ENCODE measurements at regions not wholly inside any gene's neighbourhood (a gene's known extent, or its start where the extent isn't known, plus 50 kb on each side); places are given as distances from the start of the nearest gene placed in this dataset.

DNA sequence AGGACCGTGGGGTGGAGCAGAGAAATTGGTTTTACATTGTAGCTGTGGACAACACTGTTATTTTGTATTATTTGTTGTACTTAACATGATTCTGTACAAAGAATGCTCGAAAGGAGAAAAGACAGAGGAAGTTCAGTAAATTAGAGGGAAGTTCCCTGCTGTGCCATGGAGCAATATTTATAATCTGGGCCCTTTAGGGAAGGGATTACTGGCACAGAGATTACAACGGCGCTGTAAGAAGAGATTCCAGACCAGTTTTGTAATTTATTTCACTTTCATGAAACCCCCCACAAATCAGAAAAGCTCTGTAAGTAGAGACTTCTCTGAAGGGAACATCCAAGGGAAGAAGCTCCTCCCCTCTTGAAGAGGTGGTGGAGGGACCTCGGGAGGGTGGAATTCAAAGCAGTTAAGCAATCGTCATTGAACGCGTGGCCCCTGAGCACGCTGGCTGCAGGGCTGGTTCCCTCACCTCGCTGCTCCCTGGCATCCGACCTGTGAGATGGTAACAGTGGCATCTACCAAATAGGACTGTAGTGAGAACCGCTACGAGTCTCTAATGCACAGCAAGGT is 113.5 kb downstream of the KLF6 start:
- Histone ChIP-seq H3K4me1 (ENCODE audit: control insufficient read depth, low read depth, low read length) (peaks cover 10% of the 10 kb centered on the region), H3K36me3 (ENCODE audit: control insufficient read depth, low read depth, low read length) (no peaks in the 10 kb centered on the region), H3K9ac (ENCODE audit: low read length) (no peak overlapping the region), H3K27me3 (ENCODE audit: control insufficient read depth, insufficient read depth, low read length) (no peaks in the 10 kb centered on the region), H3K9me3 (ENCODE audit: control insufficient read depth, low read depth, low read length) (no peaks in the 10 kb centered on the region), H3K27ac (ENCODE audit: low read length) (no peak overlapping the region), H3K4me3 (ENCODE audit: low read length) (no peak overlapping the region)

DNA sequence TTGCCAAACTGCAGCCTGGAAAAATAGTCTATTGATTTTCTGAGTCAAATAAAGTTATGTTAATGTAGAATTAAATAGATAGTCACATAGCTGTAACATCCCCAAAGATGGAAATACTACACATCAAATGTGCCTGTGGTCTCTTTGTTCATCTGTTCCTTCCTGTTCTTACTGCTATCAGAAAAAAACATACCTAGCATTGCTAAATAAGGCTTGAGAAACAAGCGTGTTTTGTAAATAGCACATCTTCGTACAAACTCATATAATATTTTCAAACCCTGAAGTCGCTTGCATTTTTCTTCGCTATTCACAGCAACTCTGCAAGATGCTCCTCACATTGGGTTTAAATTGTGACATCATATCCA is 116.1 kb downstream of the KLF6 start:
- H3K27me3 ChIP-seq (ENCODE audit: control insufficient read depth, insufficient read depth, low read length), result no peaks in the 10 kb centered on the region
- peaks cover 10% of the 10 kb centered on the region for H3K4me1 ChIP-seq (ENCODE audit: control insufficient read depth, low read depth, low read length)
- no peak overlapping the region for H3K9ac ChIP-seq (ENCODE audit: low read length)
- no peaks in the 10 kb centered on the region for H3K9me3 ChIP-seq (ENCODE audit: control insufficient read depth, low read depth, low read length)
- H3K27ac ChIP-seq (ENCODE audit: low read length), result no peak overlapping the region
- H3K4me3 ChIP-seq (ENCODE audit: low read length), result peak overlapping the region; percentile 35
- no peaks in the 10 kb centered on the region for H3K36me3 ChIP-seq (ENCODE audit: control insufficient read depth, low read depth, low read length)

DNA sequence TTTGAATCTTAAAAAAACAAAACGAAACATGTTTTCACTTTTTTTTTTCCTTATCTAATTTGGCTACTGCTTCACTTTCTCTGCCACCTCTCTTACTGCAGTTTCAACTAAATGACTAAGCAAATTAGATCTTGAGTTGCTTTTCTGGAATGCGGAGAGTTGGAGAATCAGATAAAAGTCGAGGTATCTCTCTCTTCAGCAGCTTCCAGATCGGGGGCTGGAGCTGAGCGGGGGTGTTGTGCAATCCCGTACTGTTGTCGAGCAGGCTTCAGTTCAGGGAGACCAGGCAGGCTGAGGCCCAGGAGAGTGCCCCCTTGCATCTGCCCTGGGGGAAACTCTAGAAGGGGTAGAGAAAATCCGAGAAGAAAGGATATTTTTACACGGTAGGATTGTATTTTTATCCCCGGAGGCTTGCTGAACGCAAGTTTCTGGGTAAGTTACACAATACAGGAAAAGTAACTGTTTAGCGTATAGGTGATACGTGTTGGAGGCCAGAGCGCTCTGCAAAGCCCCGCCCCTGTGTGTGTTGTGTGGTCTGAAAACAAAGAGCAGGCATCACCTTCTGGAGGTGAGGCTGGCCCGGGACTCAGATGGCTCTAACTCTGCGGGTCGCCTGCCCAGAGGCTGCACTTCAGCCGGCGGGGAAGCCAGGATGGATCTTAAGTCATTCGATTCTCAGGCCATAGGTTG is 116.6 kb downstream of the KLF6 start:
- H3K9me3 ChIP-seq (ENCODE audit: control insufficient read depth, low read depth, low read length), result no peaks in the 10 kb centered on the region
- H3K27ac ChIP-seq (ENCODE audit: low read length), result no peak overlapping the region
- H3K4me3 ChIP-seq (ENCODE audit: low read length), result peak overlapping the region; percentile 35
- H3K36me3 ChIP-seq (ENCODE audit: control insufficient read depth, low read depth, low read length), result no peaks in the 10 kb centered on the region
- peaks cover 10% of the 10 kb centered on the region for H3K4me1 ChIP-seq (ENCODE audit: control insufficient read depth, low read depth, low read length)
- H3K27me3 ChIP-seq (ENCODE audit: control insufficient read depth, insufficient read depth, low read length), result no peaks in the 10 kb centered on the region
- peak overlapping the region; percentile 33 for H3K9ac ChIP-seq (ENCODE audit: low read length)

DNA sequence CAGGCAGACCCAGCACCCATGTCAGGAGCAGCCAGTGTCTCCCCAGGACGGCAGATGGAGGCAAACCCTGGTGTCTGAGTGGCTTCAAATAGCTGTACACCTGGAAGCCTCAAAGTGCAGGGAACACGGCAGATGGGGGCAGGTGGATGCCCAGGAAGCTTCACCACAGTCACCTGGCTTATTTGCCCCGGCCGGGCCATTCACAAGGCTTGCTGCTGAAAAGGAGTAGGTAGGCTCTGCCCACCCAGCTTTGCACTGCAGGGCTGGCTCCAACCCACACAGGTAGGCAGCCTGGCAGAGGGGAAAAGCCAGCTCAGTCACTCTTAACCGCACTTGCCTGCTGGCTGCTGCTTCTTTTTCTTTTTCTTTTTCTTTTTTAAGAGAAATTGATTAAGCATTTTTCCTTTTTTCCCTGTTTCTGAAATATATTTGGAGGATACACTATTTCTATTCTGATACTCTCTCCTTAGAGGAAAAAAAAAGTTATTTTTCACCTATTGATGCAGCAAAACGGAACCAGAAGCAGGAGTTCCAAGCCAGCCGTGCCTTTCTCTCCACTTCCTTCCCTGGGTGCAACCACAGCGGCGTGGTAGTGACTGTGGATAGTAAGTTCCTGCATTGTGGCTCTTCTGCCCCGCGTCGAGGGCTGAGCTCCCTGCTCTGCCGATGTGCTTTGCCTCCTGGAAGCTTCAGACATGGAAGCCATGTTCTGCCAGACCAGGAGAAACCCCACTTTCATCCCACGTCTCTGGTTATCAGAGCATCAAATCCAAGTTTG is 118.3 kb downstream of the KLF6 start:
- H3K27ac ChIP-seq (ENCODE audit: low read length), result no peak overlapping the region
- no peak overlapping the region for H3K9ac ChIP-seq (ENCODE audit: low read length)
- H3K9me3 ChIP-seq (ENCODE audit: control insufficient read depth, low read depth, low read length), result no peaks in the 10 kb centered on the region

DNA sequence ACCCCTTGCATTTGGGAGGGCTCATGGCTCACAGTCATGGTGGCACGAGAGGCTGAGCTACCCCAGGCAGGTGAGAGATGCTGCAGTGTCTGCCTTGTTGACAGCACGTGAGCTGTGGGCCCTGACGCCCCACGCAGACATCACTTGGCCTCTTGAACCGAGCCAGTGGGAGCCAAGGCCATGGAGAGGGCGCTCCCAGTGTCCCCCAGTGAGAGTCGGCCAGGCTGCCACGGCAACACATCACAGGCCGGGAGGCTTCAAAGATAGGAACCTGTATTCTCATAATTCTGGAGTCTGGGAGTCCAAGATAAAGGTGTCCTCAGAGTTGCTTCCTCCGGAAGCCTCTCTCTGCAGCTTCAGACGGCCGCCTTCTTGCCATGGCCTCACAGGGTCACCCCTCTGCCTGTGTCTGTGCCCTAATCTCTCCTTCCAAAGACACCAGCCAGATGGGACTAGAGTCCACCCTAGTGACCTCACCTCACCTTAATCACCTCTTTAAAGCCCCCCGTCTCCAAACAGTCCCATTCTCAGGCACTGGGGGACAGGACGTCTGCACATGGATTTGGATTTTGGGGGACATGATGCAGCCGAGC is 119.6 kb downstream of the KLF6 start:
- Histone ChIP-seq H3K36me3 (ENCODE audit: control insufficient read depth, low read depth, low read length) (no peaks in the 10 kb centered on the region), H3K27me3 (ENCODE audit: control insufficient read depth, insufficient read depth, low read length) (no peaks in the 10 kb centered on the region), H3K4me1 (ENCODE audit: control insufficient read depth, low read depth, low read length) (peaks cover 10% of the 10 kb centered on the region), H3K9me3 (ENCODE audit: control insufficient read depth, low read depth, low read length) (no peaks in the 10 kb centered on the region), H3K4me3 (ENCODE audit: low read length) (no peak overlapping the region), H3K27ac (ENCODE audit: low read length) (no peak overlapping the region), H3K9ac (ENCODE audit: low read length) (no peak overlapping the region)

More for the DNA sequence above, 118.3 kb downstream of the KLF6 start:
- H3K4me3 ChIP-seq (ENCODE audit: low read length), result no peak overlapping the region
- H3K27me3 ChIP-seq (ENCODE audit: control insufficient read depth, insufficient read depth, low read length), result no peaks in the 10 kb centered on the region
- H3K4me1 ChIP-seq (ENCODE audit: control insufficient read depth, low read depth, low read length), result peaks cover 10% of the 10 kb centered on the region
- H3K36me3 ChIP-seq (ENCODE audit: control insufficient read depth, low read depth, low read length), result no peaks in the 10 kb centered on the region

DNA sequence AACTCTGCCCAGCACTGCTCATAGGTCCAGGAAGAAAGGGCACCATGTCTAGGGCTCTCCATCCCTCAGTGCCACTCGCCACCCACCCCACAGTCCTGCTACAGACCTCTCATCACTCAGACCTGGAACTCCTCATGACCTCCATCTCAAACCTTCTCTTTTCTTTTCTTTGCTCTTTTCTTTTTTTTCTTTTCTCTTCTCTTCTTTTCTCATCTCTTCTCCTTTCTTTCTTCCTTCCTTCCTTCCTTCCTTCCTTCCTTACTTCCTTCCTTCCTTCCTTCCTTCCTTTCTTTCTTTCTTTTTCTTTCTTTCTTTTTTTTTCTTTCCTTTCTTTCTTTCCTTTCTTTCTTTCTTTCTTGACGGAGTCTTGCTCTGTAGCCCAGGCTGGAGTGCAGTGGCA is 122.2 kb downstream of the KLF6 start:
- Histone ChIP-seq H3K27me3 (ENCODE audit: control insufficient read depth, insufficient read depth, low read length) (no peaks in the 10 kb centered on the region), H3K4me3 (ENCODE audit: low read length) (no peak overlapping the region), H3K27ac (ENCODE audit: low read length) (no peak overlapping the region), H3K36me3 (ENCODE audit: control insufficient read depth, low read depth, low read length) (no peaks in the 10 kb centered on the region), H3K9ac (ENCODE audit: low read length) (no peak overlapping the region), H3K9me3 (ENCODE audit: control insufficient read depth, low read depth, low read length) (no peaks in the 10 kb centered on the region), H3K4me1 (ENCODE audit: control insufficient read depth, low read depth, low read length) (peaks cover 5% of the 10 kb centered on the region)

DNA sequence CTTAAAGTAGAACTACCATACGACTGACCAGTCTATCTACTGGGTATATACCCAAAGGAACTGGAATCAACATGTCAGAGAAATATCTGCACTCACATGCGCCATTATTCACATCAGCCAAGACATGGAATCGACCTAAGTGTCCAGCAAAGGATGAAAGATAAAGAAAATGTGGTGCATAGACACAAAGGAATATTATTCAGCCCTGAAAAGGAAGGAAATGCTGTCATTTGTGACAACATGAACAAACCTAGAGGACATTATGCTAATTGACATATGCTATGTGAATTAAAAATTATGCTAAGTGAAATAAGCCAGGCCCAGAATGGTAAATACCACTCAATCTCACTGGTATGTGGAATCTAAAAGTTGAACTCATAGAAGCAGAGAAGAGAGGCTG is 123.7 kb downstream of the KLF6 start:
- no peak overlapping the region for H3K4me3 ChIP-seq (ENCODE audit: low read length)
- no peak overlapping the region for H3K27ac ChIP-seq (ENCODE audit: low read length)
- H3K9ac ChIP-seq (ENCODE audit: low read length), result no peak overlapping the region
- no peaks in the 10 kb centered on the region for H3K36me3 ChIP-seq (ENCODE audit: control insufficient read depth, low read depth, low read length)
- H3K27me3 ChIP-seq (ENCODE audit: control insufficient read depth, insufficient read depth, low read length), result no peaks in the 10 kb centered on the region
- no peaks in the 10 kb centered on the region for H3K9me3 ChIP-seq (ENCODE audit: control insufficient read depth, low read depth, low read length)
- H3K4me1 ChIP-seq (ENCODE audit: control insufficient read depth, low read depth, low read length), result peaks cover 5% of the 10 kb centered on the region

DNA sequence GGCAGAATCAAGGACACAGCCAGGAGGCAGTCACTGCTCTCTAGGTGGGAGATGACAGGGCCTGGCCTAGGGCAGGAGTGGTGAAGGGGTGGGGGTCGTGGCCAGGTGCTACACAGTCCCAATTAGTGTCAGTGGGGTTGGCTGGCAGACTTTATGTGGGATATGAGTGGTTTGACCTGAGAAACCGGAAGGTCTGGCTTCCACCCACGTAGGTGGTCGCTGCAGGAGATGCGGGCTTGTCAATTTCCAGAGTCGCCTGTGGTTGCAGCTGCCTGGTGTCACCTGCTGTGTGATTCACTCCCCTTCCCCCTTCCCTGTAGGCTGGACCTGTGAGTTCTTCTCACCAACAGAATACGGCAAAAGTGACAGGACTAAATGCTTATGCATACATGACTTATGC is 124.3 kb downstream of the KLF6 start:
- no peaks in the 10 kb centered on the region for H3K27me3 ChIP-seq (ENCODE audit: control insufficient read depth, insufficient read depth, low read length)
- peaks cover 5% of the 10 kb centered on the region for H3K4me1 ChIP-seq (ENCODE audit: control insufficient read depth, low read depth, low read length)
- H3K9me3 ChIP-seq (ENCODE audit: control insufficient read depth, low read depth, low read length), result no peaks in the 10 kb centered on the region
- no peak overlapping the region for H3K4me3 ChIP-seq (ENCODE audit: low read length)
- H3K36me3 ChIP-seq (ENCODE audit: control insufficient read depth, low read depth, low read length), result no peaks in the 10 kb centered on the region
- H3K27ac ChIP-seq (ENCODE audit: low read length), result no peak overlapping the region
- H3K9ac ChIP-seq (ENCODE audit: low read length), result no peak overlapping the region

DNA sequence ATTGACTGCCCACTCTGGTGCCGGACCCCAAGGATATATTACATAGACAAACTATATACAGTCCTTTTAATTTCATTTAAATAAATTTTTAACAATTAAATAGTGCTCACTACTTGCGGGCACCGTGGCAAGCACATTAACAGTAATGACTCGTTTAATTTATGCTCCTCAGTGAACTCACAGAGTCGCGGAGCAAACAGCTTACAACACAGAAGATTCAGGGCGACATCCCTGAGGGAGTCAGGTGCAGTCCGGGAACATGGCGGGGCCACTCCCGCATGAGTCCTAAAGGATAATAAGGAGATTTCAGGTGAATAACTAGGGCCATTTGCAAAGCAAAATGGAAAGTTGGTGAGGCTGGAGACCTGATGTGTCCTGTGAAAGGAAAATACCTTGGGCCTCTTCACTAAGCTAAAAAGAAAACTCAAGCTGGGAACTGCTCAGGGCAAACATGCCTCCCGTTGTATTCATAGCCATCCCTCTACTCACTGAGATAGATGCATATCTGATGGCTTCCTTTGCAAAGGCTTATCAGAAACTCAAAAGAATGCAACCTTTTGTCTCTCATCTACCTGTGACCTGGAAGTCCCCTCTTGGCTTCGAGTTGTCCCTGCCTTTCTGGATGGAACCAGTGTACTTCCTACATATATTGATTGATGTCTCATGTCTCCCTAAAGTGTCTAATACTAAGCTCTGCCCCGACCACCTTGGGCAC is 125.6 kb downstream of the KLF6 start:
- H3K27me3 ChIP-seq (ENCODE audit: control insufficient read depth, insufficient read depth, low read length), result no peaks in the 10 kb centered on the region
- no peak overlapping the region for H3K27ac ChIP-seq (ENCODE audit: low read length)
- H3K9me3 ChIP-seq (ENCODE audit: control insufficient read depth, low read depth, low read length), result no peaks in the 10 kb centered on the region

DNA sequence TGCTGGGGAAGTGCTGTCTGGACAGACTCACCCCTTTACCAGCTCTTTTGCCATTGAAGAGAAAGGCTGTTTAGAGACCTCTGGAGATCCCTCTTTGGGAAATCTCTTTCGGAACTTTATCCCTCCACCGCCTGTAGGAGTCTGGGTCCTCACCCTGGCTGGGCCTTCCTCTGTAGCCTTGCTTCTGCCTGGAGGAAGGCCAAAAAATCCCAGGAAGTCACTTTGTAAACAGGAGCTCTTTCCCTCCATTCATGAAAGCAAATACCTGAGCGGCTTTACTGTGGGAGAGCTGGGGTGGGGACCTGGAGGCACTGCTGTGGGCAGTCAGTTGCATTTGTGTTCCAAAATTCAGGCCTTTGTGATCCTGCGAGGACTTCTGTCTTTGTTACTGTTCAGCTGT is 126.2 kb downstream of the KLF6 start:
- Histone ChIP-seq H3K27me3 (ENCODE audit: control insufficient read depth, insufficient read depth, low read length) (no peaks in the 10 kb centered on the region), H3K9me3 (ENCODE audit: control insufficient read depth, low read depth, low read length) (no peaks in the 10 kb centered on the region), H3K9ac (ENCODE audit: low read length) (no peak overlapping the region), H3K36me3 (ENCODE audit: control insufficient read depth, low read depth, low read length) (no peaks in the 10 kb centered on the region), H3K4me1 (ENCODE audit: control insufficient read depth, low read depth, low read length) (peaks cover 5% of the 10 kb centered on the region), H3K4me3 (ENCODE audit: low read length) (no peak overlapping the region), H3K27ac (ENCODE audit: low read length) (no peak overlapping the region)

More for the DNA sequence above, 125.6 kb downstream of the KLF6 start:
- H3K36me3 ChIP-seq (ENCODE audit: control insufficient read depth, low read depth, low read length), result no peaks in the 10 kb centered on the region
- H3K4me1 ChIP-seq (ENCODE audit: control insufficient read depth, low read depth, low read length), result peaks cover 5% of the 10 kb centered on the region
- H3K4me3 ChIP-seq (ENCODE audit: low read length), result no peak overlapping the region
- no peak overlapping the region for H3K9ac ChIP-seq (ENCODE audit: low read length)

DNA sequence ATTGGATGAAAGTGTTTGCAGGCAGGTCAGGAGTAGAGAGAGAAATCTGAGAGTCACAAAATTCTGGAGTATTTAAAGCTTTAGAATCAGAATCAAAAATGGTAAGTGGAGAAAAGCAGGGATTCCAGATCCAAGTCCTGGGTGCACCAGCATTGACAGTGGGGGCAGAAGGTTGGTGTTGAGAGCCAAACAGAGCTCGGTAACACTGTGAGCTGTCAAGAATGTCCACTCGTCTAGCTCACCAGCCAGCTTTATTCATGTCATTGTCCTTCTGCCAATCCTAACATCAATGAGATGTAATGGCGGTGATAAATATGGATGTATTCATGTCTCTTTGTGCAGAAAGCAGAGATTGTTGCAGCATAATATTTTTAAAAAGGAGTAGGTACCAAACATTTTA is 128.8 kb downstream of the KLF6 start:
- no peaks in the 10 kb centered on the region for H3K36me3 ChIP-seq (ENCODE audit: control insufficient read depth, low read depth, low read length)
- H3K4me3 ChIP-seq (ENCODE audit: low read length), result no peak overlapping the region
- H3K27me3 ChIP-seq (ENCODE audit: control insufficient read depth, insufficient read depth, low read length), result no peaks in the 10 kb centered on the region
- H3K27ac ChIP-seq (ENCODE audit: low read length), result no peak overlapping the region
- H3K9ac ChIP-seq (ENCODE audit: low read length), result no peak overlapping the region
- peaks cover 5% of the 10 kb centered on the region for H3K4me1 ChIP-seq (ENCODE audit: control insufficient read depth, low read depth, low read length)
- H3K9me3 ChIP-seq (ENCODE audit: control insufficient read depth, low read depth, low read length), result no peaks in the 10 kb centered on the region
